Mammary epithelial cell (primary cell): ENCODE measurements at regions not wholly inside any gene's neighbourhood (a gene's known extent, or its start where the extent isn't known, plus 50 kb on each side); places are given as distances from the start of the nearest gene placed in this dataset.

Experiments used
- CTCF ChIP-seq, 2 donors: IDR thresholded peaks in 1 of 2; conservative IDR thresholded peaks in 1 of 2; 2 replicates each; pipeline ENCODE4 v1.5.1; 2011 to 2012; ENCODE audit warnings: inconsistent platforms in 2 of 2, low read length in 2 of 2, mild to moderate bottlenecking in 2 of 2, control low read depth in 1 of 2, low read depth in 1 of 2; ENCODE audit not compliant: insufficient read depth in 1 of 2; ENCODE audit errors: extremely low read depth in 1 of 2
- EZH2 ChIP-seq: IDR thresholded peaks from 2 replicates; pipeline ENCODE4 v1.6.1; 2012; ENCODE audit warnings: low read length, inconsistent platforms, borderline replicate concordance

GRCh38 chr1:73930293-73930692 lies 267.7 kb downstream of the LRRIQ3 start:
- TF ChIP-seq CTCF (conservative IDR thresholded peaks at IDR 0.05 in 1 of 2, IDR thresholded peaks at IDR 0.05 in 1 of 2; ENCODE audit: extremely low read depth in 1 of 2, insufficient read depth in 1 of 2, low read depth in 1 of 2, low read length in 2 of 2), result no peak
- no peak for TF ChIP-seq EZH2
